ENCODE measurements at regions not wholly inside any gene's neighbourhood (a gene's known extent, or its start where the extent isn't known, plus 50 kb on each side); places are given as distances from the start of the nearest gene placed in this dataset.

GRCh38 chr20:53844259-53844658 is 226.1 kb downstream of the BCAS1 start:
- WGBS (ENCODE audit: insufficient coverage): 88% methylated on average over 5 of the region's 8 CpGs
- ChIA-PET POLR2A (no interaction called here), CTCF (interaction anchor here (1.2 kb wide), 1 partner anchor 14 kb away, joined by 3 read pairs; no protein-coding TSS in a partner anchor)
- H3K36me3 ChIP-seq (ENCODE audit: control insufficient read depth in 4 of 4, insufficient read depth in 4 of 4, low read length in 3 of 4): no peaks in the 10 kb centered on the region
- no peak overlapping the region for H3K27ac ChIP-seq (ENCODE audit: insufficient read depth in 1 of 2, low read depth in 1 of 2, low read length in 2 of 2, poor library complexity in 1 of 2, severe bottlenecking in 2 of 2)
- H3K4me1 ChIP-seq (ENCODE audit: control extremely low read depth in 1 of 4, control insufficient read depth in 4 of 4, insufficient read depth in 4 of 4, low read length in 3 of 4): peaks cover 17 to 57% (median 29%) of the 10 kb centered on the region in 4 experiments
- no peaks in the 10 kb centered on the region for H3K27me3 ChIP-seq (replicated peaks in 2 of 5; ENCODE audit: control insufficient read depth in 4 of 5, insufficient read depth in 5 of 5, low read length in 4 of 5)
- peaks cover 0 to 2% (median 0%) of the 10 kb centered on the region in 5 experiments for H3K9me3 ChIP-seq (ENCODE audit: control extremely low read depth in 1 of 5, control insufficient read depth in 4 of 5, insufficient read depth in 2 of 5, low read depth in 1 of 5, low read length in 4 of 5)
- DNase-seq: no peak
- no peak overlapping the region for H3K4me3 ChIP-seq (ENCODE audit: control insufficient read depth in 1 of 7, extremely low read depth in 1 of 7, insufficient read depth in 4 of 7, low read depth in 2 of 7, low read length in 6 of 7)

- Histone ChIP-seq H3K4me1 (ENCODE audit: control extremely low read depth in 1 of 4, control insufficient read depth in 4 of 4, insufficient read depth in 4 of 4, low read length in 3 of 4) (peaks cover 17 to 59% (median 30%) of the 10 kb centered on the region in 4 experiments), H3K9me3 (ENCODE audit: control extremely low read depth in 1 of 5, control insufficient read depth in 4 of 5, insufficient read depth in 2 of 5, low read depth in 1 of 5, low read length in 4 of 5) (peaks cover 0 to 2% (median 0%) of the 10 kb centered on the region in 5 experiments), H3K36me3 (ENCODE audit: control insufficient read depth in 4 of 4, insufficient read depth in 4 of 4, low read length in 3 of 4) (no peaks in the 10 kb centered on the region), H3K27me3 (replicated peaks in 2 of 5; ENCODE audit: control insufficient read depth in 4 of 5, insufficient read depth in 5 of 5, low read length in 4 of 5) (no peaks in the 10 kb centered on the region), H3K27ac (ENCODE audit: insufficient read depth in 1 of 2, low read depth in 1 of 2, low read length in 2 of 2, poor library complexity in 1 of 2, severe bottlenecking in 2 of 2) (no peak overlapping the region), H3K4me3 (ENCODE audit: control insufficient read depth in 1 of 7, extremely low read depth in 1 of 7, insufficient read depth in 4 of 7, low read depth in 2 of 7, low read length in 6 of 7) (no peak overlapping the region)
- ChIA-PET CTCF (interaction anchor here (0.6 to 1.6 kb wide), 3 partner anchors 9 to 312 kb away, joined by 3 to 4 read pairs (median 3); no protein-coding TSS in a partner anchor), POLR2A (no interaction called here)
- WGBS (ENCODE audit: insufficient coverage): 100% methylated on average over 2 of the region's 2 CpGs
- DNase-seq: no peak
Measured at GRCh38 chr20:53843645-53844044, 226.7 kb downstream of the BCAS1 start.

GRCh38 chr20:53842301-53843099 is 227.9 kb downstream of the BCAS1 start:
- H3K27ac ChIP-seq (ENCODE audit: insufficient read depth in 1 of 2, low read depth in 1 of 2, low read length in 2 of 2, poor library complexity in 1 of 2, severe bottlenecking in 2 of 2): peak overlapping the region; percentile 14 to 27
- peaks cover 0 to 2% (median 0%) of the 10 kb centered on the region in 5 experiments for H3K9me3 ChIP-seq (ENCODE audit: control extremely low read depth in 1 of 5, control insufficient read depth in 4 of 5, insufficient read depth in 2 of 5, low read depth in 1 of 5, low read length in 4 of 5)

GRCh38 chr20:53841741-53842140 is 228.7 kb downstream of the BCAS1 start:
- ChIA-PET CTCF (no interaction called here), POLR2A (no interaction called here)
- Histone ChIP-seq H3K4me1 (ENCODE audit: control extremely low read depth in 1 of 4, control insufficient read depth in 4 of 4, insufficient read depth in 4 of 4, low read length in 3 of 4) (peaks cover 6 to 42% (median 13%) of the 10 kb centered on the region in 4 experiments), H3K27me3 (replicated peaks in 2 of 5; ENCODE audit: control insufficient read depth in 4 of 5, insufficient read depth in 5 of 5, low read length in 4 of 5) (no peaks in the 10 kb centered on the region), H3K9me3 (ENCODE audit: control extremely low read depth in 1 of 5, control insufficient read depth in 4 of 5, insufficient read depth in 2 of 5, low read depth in 1 of 5, low read length in 4 of 5) (peaks cover 0 to 2% (median 0%) of the 10 kb centered on the region in 5 experiments), H3K36me3 (ENCODE audit: control insufficient read depth in 4 of 4, insufficient read depth in 4 of 4, low read length in 3 of 4) (no peaks in the 10 kb centered on the region), H3K4me3 (ENCODE audit: control insufficient read depth in 1 of 7, extremely low read depth in 1 of 7, insufficient read depth in 4 of 7, low read depth in 2 of 7, low read length in 6 of 7) (no peak overlapping the region), H3K27ac (ENCODE audit: insufficient read depth in 1 of 2, low read depth in 1 of 2, low read length in 2 of 2, poor library complexity in 1 of 2, severe bottlenecking in 2 of 2) (no peak overlapping the region)
- DNase-seq: no peak
- WGBS (ENCODE audit: insufficient coverage): no CpG with 5 or more reads among the region's 3 CpGs

More at GRCh38 chr20:53842301-53843099, 227.9 kb downstream of the BCAS1 start:
- peak overlapping the region in 1 of 7 experiments; percentile 15 for H3K4me3 ChIP-seq (ENCODE audit: control insufficient read depth in 1 of 7, extremely low read depth in 1 of 7, insufficient read depth in 4 of 7, low read depth in 2 of 7, low read length in 6 of 7)
- CTCF ChIA-PET: interaction anchor here (1.6 kb wide), 1 partner anchor 262 kb away, joined by 4 read pairs; no protein-coding TSS in a partner anchor
- no peaks in the 10 kb centered on the region for H3K27me3 ChIP-seq (replicated peaks in 2 of 5; ENCODE audit: control insufficient read depth in 4 of 5, insufficient read depth in 5 of 5, low read length in 4 of 5)
- POLR2A ChIA-PET: no interaction called here
- H3K4me1 ChIP-seq (ENCODE audit: control extremely low read depth in 1 of 4, control insufficient read depth in 4 of 4, insufficient read depth in 4 of 4, low read length in 3 of 4): peaks cover 9 to 50% (median 19%) of the 10 kb centered on the region in 4 experiments
- WGBS (ENCODE audit: insufficient coverage): no CpG with 5 or more reads among the region's 1 CpG
- DNase-seq: peak in 2 of 3 donors; percentile 47 to 49
- H3K36me3 ChIP-seq (ENCODE audit: control insufficient read depth in 4 of 4, insufficient read depth in 4 of 4, low read length in 3 of 4): no peaks in the 10 kb centered on the region

GRCh38 chr20:53840532-53840931 is 229.9 kb downstream of the BCAS1 start:
- POLR2A ChIA-PET: no interaction called here
- no peak for DNase-seq
- Histone ChIP-seq H3K4me3 (ENCODE audit: control insufficient read depth in 1 of 7, extremely low read depth in 1 of 7, insufficient read depth in 4 of 7, low read depth in 2 of 7, low read length in 6 of 7) (no peak overlapping the region), H3K27ac (ENCODE audit: insufficient read depth in 1 of 2, low read depth in 1 of 2, low read length in 2 of 2, poor library complexity in 1 of 2, severe bottlenecking in 2 of 2) (no peak overlapping the region), H3K36me3 (ENCODE audit: control insufficient read depth in 4 of 4, insufficient read depth in 4 of 4, low read length in 3 of 4) (no peaks in the 10 kb centered on the region), H3K27me3 (replicated peaks in 2 of 5; ENCODE audit: control insufficient read depth in 4 of 5, insufficient read depth in 5 of 5, low read length in 4 of 5) (no peaks in the 10 kb centered on the region), H3K9me3 (ENCODE audit: control extremely low read depth in 1 of 5, control insufficient read depth in 4 of 5, insufficient read depth in 2 of 5, low read depth in 1 of 5, low read length in 4 of 5) (peaks cover 0 to 2% (median 0%) of the 10 kb centered on the region in 5 experiments), H3K4me1 (ENCODE audit: control extremely low read depth in 1 of 4, control insufficient read depth in 4 of 4, insufficient read depth in 4 of 4, low read length in 3 of 4) (peaks cover 5 to 39% (median 12%) of the 10 kb centered on the region in 4 experiments)
- CTCF ChIA-PET: interaction anchor here (0.9 kb wide), 2 partner anchors 25 to 99 kb away, joined by 3 to 5 read pairs; no protein-coding TSS in a partner anchor

- ChIA-PET POLR2A (interaction anchor here (0.5 to 0.6 kb wide), 2 partner anchors 45 to 114 kb away, joined by 3 to 5 read pairs; no protein-coding TSS in a partner anchor), CTCF (interaction anchor here (0.9 to 1.0 kb wide), 2 partner anchors 13 to 25 kb away, joined by 3 read pairs; no protein-coding TSS in a partner anchor)
- WGBS (ENCODE audit: insufficient coverage): 17% methylated on average over 7 of the region's 8 CpGs
- DNase-seq: peak; percentile 58 to 94 (median 93)
- Histone ChIP-seq H3K4me1 (ENCODE audit: control extremely low read depth in 1 of 4, control insufficient read depth in 4 of 4, insufficient read depth in 4 of 4, low read length in 3 of 4) (peaks cover 6 to 39% (median 15%) of the 10 kb centered on the region in 4 experiments), H3K27me3 (replicated peaks in 2 of 5; ENCODE audit: control insufficient read depth in 4 of 5, insufficient read depth in 5 of 5, low read length in 4 of 5) (no peaks in the 10 kb centered on the region), H3K4me3 (ENCODE audit: control insufficient read depth in 1 of 7, extremely low read depth in 1 of 7, insufficient read depth in 4 of 7, low read depth in 2 of 7, low read length in 6 of 7) (peak overlapping the region in 4 of 7 experiments; percentile 10 to 46 (median 22)), H3K36me3 (ENCODE audit: control insufficient read depth in 4 of 4, insufficient read depth in 4 of 4, low read length in 3 of 4) (no peaks in the 10 kb centered on the region), H3K9me3 (ENCODE audit: control extremely low read depth in 1 of 5, control insufficient read depth in 4 of 5, insufficient read depth in 2 of 5, low read depth in 1 of 5, low read length in 4 of 5) (peaks cover 0 to 2% (median 0%) of the 10 kb centered on the region in 5 experiments), H3K27ac (ENCODE audit: insufficient read depth in 1 of 2, low read depth in 1 of 2, low read length in 2 of 2, poor library complexity in 1 of 2, severe bottlenecking in 2 of 2) (peak overlapping the region in 1 of 2 experiments; percentile 16)
Measured at GRCh38 chr20:53839423-53840176, 230.8 kb downstream of the BCAS1 start.
